GM12891 (cell line): ENCODE measurements at regions not wholly inside any gene's neighbourhood (a gene's known extent, or its start where the extent isn't known, plus 50 kb on each side); places are given as distances from the start of the nearest gene placed in this dataset.

Experiments used
- PAX5 ChIP-seq: IDR thresholded peaks from 2 replicates; pipeline ENCODE4 v1.6.1; 2011; ENCODE audit warnings: low read length, moderate library complexity, mild to moderate bottlenecking; ENCODE audit not compliant: insufficient read depth, severe bottlenecking
- POLR2A ChIP-seq: IDR thresholded peaks from 2 replicates; pipeline ENCODE4 v1.6.1; 2011; ENCODE audit warnings: low read depth, low read length, control low read depth
- POLR2AphosphoS5 ChIP-seq: IDR thresholded peaks from 2 replicates; pipeline ENCODE4 v1.6.1; 2011; ENCODE audit warnings: low read depth, low read length, control low read depth
- POU2F2 ChIP-seq: IDR thresholded peaks from 2 replicates; pipeline ENCODE4 v1.6.1; 2011; ENCODE audit warnings: low read depth, mild to moderate bottlenecking, control low read depth, low read length, moderate library complexity
- SPI1 ChIP-seq: IDR thresholded peaks from 2 replicates; pipeline ENCODE4 v1.6.1; 2011; ENCODE audit warnings: low read depth, low read length, control low read depth
- TAF1 ChIP-seq: IDR thresholded peaks from 2 replicates; pipeline ENCODE4 v1.6.1; 2011; ENCODE audit warnings: low read depth, low read length, control low read depth

DNA sequence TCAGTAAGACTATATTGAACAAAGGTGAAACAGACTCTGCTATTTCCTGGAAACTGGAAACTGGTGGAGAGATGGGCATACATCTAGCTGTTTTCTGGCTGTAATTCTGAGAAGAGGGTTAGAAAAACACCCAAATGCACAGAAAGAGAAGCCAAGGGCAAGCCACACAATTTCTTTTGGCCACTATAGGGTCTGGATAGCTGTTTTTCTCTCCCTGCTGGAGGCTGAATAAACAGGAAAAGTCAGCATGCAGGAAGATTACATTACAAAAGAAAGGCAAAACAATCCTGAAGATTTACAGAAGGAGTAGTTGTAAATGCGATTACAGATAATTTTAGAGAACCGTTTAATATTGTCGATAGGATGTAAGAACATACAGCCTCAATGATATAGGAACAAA lies 186.2 kb upstream of the REG3G start:
- TF ChIP-seq POLR2A (no peak), SPI1 (no peak), POLR2AphosphoS5 (no peak), TAF1 (no peak), PAX5 (no peak), POU2F2 (no peak)
